ENCODE measurements at regions not wholly inside any gene's neighbourhood (a gene's known extent, or its start where the extent isn't known, plus 50 kb on each side); places are given as distances from the start of the nearest gene placed in this dataset.

DNA sequence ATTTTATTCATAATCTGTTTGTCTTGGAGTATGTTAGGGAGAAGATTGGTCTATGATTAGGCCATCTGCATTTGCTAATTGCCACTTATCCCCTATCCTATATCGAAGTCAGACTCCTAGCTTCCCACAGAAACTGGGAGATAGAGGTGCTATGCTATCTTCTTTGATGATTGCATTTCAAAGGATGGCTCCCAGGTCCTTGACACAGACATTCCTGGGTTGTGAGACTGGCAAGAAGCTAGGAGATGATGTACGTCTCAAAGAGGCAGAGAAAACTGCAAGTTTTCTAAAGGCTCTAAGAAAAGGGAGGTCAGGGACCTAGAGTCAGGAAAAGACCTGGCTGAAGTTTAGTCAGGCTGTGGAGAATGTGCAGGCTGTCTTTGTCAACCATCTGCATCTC lies 1251.9 kb downstream of the PCDH17 start:
- TF ChIP-seq, protein P1, sequence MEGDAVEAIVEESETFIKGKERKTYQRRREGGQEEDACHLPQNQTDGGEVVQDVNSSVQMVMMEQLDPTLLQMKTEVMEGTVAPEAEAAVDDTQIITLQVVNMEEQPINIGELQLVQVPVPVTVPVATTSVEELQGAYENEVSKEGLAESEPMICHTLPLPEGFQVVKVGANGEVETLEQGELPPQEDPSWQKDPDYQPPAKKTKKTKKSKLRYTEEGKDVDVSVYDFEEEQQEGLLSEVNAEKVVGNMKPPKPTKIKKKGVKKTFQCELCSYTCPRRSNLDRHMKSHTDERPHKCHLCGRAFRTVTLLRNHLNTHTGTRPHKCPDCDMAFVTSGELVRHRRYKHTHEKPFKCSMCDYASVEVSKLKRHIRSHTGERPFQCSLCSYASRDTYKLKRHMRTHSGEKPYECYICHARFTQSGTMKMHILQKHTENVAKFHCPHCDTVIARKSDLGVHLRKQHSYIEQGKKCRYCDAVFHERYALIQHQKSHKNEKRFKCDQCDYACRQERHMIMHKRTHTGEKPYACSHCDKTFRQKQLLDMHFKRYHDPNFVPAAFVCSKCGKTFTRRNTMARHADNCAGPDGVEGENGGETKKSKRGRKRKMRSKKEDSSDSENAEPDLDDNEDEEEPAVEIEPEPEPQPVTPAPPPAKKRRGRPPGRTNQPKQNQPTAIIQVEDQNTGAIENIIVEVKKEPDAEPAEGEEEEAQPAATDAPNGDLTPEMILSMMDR (conservative IDR thresholded peaks at IDR 0.05), result no peak
- Mint-ChIP-seq H3K27me3 (ENCODE audit: low read depth) (no peaks in the 10 kb centered on the region), H3K27ac (ENCODE audit: unreplicated experiment) (no peak overlapping the region), H3K9me3 (no peaks in the 10 kb centered on the region), H3K4me3 (no peak overlapping the region), H3K36me3 (ENCODE audit: low read depth) (no peaks in the 10 kb centered on the region), H3K4me1 (no peaks in the 10 kb centered on the region)
- no peak for DNase-seq (ENCODE audit: low read depth, low spot score)

DNA sequence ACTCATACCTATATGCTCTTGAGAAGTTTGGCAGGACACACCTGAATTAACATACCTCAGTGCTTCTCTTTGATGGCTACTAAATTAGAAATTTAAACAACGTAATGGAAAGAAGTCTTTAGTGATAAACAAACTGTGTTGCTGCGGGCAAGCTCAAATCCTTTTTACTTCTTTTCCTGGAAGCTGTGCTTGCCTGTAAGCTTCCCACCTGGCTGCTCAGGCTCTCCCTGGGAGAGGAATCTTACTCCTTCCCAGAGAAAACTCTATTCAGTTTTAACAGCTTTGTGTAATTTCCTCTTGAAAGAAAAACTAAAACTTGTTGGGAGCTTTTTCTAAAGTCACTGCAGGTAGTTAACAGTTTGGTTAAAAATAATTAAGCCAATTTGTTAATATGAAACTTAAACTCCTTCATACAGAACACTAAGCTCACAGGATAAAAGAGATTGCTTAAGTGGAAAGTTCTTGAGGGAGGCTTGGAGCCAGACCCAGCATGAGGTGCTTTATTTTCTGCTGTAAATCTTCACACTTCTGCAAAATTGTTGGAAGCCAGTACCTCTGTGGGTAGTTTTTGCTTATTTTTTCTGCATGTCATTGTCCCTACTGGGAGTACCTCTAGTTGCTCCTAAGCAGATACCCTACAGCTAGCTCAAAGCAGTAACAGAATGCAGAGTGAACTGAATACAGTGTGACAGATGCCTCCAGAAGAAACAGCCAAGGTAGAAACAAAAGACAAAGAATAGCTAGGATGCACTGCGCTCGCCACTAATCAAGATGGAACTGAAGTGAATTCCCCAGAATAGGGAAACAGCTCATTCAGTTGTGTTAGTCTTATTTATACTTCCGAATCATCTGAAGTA lies 1253.0 kb downstream of the PCDH17 start:
- no peak overlapping the region for H3K27ac Mint-ChIP-seq (ENCODE audit: unreplicated experiment)

DNA sequence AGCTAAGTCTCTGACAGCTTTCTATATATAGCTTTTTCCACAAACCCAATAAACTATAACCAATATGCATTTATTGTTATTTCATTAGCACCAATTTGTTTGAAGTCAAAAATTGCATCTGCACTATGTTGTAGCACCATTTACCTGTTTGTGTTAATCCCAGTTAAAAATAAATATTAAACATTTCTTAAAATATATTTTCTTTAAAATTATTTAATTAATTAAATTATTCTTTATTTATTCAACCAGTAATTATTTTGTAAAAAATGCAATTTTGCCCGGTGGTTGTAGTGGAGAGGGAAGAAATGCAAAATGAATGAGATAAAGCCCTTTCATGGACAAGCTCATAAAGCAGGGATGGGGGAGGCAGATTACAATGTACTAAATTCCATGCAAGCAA lies 1257.9 kb downstream of the PCDH17 start:
- Mint-ChIP-seq H3K4me3 (no peak overlapping the region), H3K27me3 (ENCODE audit: low read depth) (no peaks in the 10 kb centered on the region), H3K4me1 (no peaks in the 10 kb centered on the region), H3K9me3 (no peaks in the 10 kb centered on the region), H3K36me3 (ENCODE audit: low read depth) (no peaks in the 10 kb centered on the region), H3K27ac (ENCODE audit: unreplicated experiment) (no peak overlapping the region)
- TF ChIP-seq, protein P1 (conservative IDR thresholded peaks at IDR 0.05), result no peak
- no peak for DNase-seq (ENCODE audit: low read depth, low spot score)

More for the DNA sequence above, 1253.0 kb downstream of the PCDH17 start:
- Mint-ChIP-seq H3K4me1 (no peaks in the 10 kb centered on the region), H3K9me3 (no peaks in the 10 kb centered on the region), H3K36me3 (ENCODE audit: low read depth) (no peaks in the 10 kb centered on the region), H3K4me3 (no peak overlapping the region), H3K27me3 (ENCODE audit: low read depth) (no peaks in the 10 kb centered on the region)
- no peak for DNase-seq (ENCODE audit: low read depth, low spot score)
- TF ChIP-seq, protein P1 (conservative IDR thresholded peaks at IDR 0.05), result no peak

DNA sequence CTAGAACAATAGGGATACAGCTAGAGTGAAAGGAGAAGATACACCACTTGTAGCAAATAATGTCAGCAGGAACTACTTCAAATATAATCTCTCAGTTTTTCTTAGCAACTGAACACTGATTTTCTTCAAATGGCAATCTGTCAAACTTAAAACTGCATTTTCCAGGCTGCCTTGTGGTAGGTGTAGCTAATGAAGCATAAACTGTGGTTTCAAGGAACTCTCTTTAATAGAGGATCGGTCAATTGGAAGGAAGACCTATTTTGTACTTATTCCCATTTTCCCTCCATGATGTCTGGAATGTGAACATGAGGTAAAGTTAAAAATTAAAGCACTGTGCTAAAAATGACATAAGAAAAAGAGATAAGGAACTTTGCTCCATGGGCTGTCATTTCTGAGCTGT lies 1261.9 kb downstream of the PCDH17 start:
- TF ChIP-seq, protein P1 (conservative IDR thresholded peaks at IDR 0.05), result no peak
- Mint-ChIP-seq H3K9me3 (no peaks in the 10 kb centered on the region), H3K27ac (ENCODE audit: unreplicated experiment) (no peak overlapping the region), H3K36me3 (ENCODE audit: low read depth) (no peaks in the 10 kb centered on the region), H3K27me3 (ENCODE audit: low read depth) (no peaks in the 10 kb centered on the region), H3K4me1 (no peaks in the 10 kb centered on the region), H3K4me3 (no peak overlapping the region)
- no peak for DNase-seq (ENCODE audit: low read depth, low spot score)

DNA sequence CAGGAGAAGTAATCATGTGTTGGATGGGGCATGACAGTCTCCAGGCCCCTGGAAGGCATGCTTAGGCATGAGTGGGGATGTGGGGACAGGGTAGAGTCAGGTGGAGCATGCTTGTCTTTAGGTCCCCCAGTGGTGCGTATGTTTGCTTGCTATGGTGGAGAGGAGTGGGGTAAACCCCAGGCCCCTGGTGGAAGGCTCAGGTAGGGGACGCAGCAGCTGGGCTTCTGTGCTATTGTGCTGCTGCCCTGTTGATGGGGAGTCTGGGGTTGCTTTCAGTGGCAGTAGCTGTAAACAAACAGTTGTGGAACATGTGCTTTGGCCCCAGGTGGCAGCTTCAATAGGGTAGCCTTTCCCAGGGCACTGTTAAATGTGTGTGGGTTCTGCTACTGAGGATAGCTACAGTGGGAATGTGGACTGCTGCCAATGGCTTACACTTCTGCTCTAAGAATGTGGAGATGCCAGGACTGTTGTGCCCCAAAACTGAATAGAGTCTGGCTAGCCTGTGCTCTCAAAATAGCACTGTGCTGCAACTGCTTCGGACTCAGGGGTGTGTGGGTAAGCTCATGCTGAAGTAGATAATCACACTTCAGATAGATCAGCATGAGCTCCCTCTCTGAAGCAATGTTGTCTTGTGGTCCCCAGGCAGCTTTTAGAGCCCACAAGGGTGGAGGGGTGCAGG lies 1257.3 kb downstream of the DIAPH3 start:
- H3K4me3 Mint-ChIP-seq, result no peak overlapping the region
- H3K9me3 Mint-ChIP-seq, result no peaks in the 10 kb centered on the region
- no peaks in the 10 kb centered on the region for H3K36me3 Mint-ChIP-seq (ENCODE audit: low read depth)
- no peak for DNase-seq (ENCODE audit: low read depth, low spot score)
- peak overlapping the region; percentile 35 for H3K27ac Mint-ChIP-seq (ENCODE audit: unreplicated experiment)
- no peaks in the 10 kb centered on the region for H3K4me1 Mint-ChIP-seq
- TF ChIP-seq, protein P1 (conservative IDR thresholded peaks at IDR 0.05), result no peak
- H3K27me3 Mint-ChIP-seq (ENCODE audit: low read depth), result no peaks in the 10 kb centered on the region
